GM23338 (cell line): ENCODE measurements at regions not wholly inside any gene's neighbourhood (a gene's known extent, or its start where the extent isn't known, plus 50 kb on each side); places are given as distances from the start of the nearest gene placed in this dataset.
A peak's percentile ranks its signal among the peaks of the same experiment; 100 is the strongest.

Source experiments
- ATAC-seq: fragments of 200-7000 bp; cut with Tn5 transposase; 3 replicates; pipeline ENCODE4 v1.9.1; 2020
- DNase-seq: peaks from one replicate; pipeline ENCODE4 v3.0.0-alpha.2; 2015; ENCODE audit warnings: low spot score
- H2AFZ ChIP-seq: fragments of 200-600 bp; sonication (generic); 2 replicates; pipeline ENCODE4 v1.8.0; 2016; ENCODE audit warnings: antibody characterized with exemption, mild to moderate bottlenecking, moderate library complexity
- H3F3A ChIP-seq: fragments of 200-600 bp; sonication (generic); replicated peaks from 2 replicates; pipeline ENCODE4 v1.8.0; 2017; ENCODE audit warnings: antibody characterized with exemption, mixed run types, low read depth
- H3K27ac ChIP-seq: fragments of 200-600 bp; sonication (generic); 2 replicates; pipeline ENCODE4 v1.6.1; 2016; ENCODE audit warnings: low read depth
- H3K27me3 ChIP-seq: fragments of 200-600 bp; sonication (generic); 2 replicates; pipeline ENCODE4 v1.8.0; 2016; ENCODE audit warnings: mild to moderate bottlenecking, mixed run types, moderate library complexity; ENCODE audit not compliant: insufficient read depth
- H3K36me3 ChIP-seq: fragments of 200-600 bp; sonication (generic); 2 replicates; pipeline ENCODE4 v1.8.0; 2016; ENCODE audit warnings: mild to moderate bottlenecking; ENCODE audit not compliant: insufficient read depth
- H3K4me1 ChIP-seq: fragments of 200-600 bp; sonication (generic); 2 replicates; pipeline ENCODE4 v1.8.0; 2016; ENCODE audit warnings: mild to moderate bottlenecking, moderate library complexity; ENCODE audit not compliant: insufficient read depth
- H3K4me2 ChIP-seq: fragments of 200-600 bp; sonication (generic); 2 replicates; pipeline ENCODE4 v1.7.1; 2017; ENCODE audit warnings: mixed run types
- H3K4me3 ChIP-seq: fragments of 200-600 bp; sonication (generic); 2 replicates; pipeline ENCODE4 v1.6.1; 2016; ENCODE audit warnings: mixed run types
- H3K79me2 ChIP-seq: fragments of 200-600 bp; sonication (generic); replicated peaks from 2 replicates; pipeline ENCODE4 v1.8.0; 2017; ENCODE audit warnings: mild to moderate bottlenecking; ENCODE audit not compliant: insufficient read depth
- H3K9me2 ChIP-seq: fragments of 200-600 bp; sonication (generic); 2 replicates; pipeline ENCODE4 v1.8.0; 2017; ENCODE audit not compliant: insufficient read depth
- H4K20me1 ChIP-seq: fragments of 200-600 bp; sonication (generic); replicated peaks from 2 replicates; pipeline ENCODE4 v1.8.0; 2017; ENCODE audit warnings: mild to moderate bottlenecking; ENCODE audit not compliant: insufficient read depth
- H3K27ac Mint-ChIP-seq: 2 replicates; pipeline ENCODE4 v1.8.0; 2020; ENCODE audit warnings: inconsistent platforms, mild to moderate bottlenecking, moderate library complexity, mixed read lengths
- H3K27me3 Mint-ChIP-seq: 3 replicates; pipeline ENCODE4 v1.8.0; 2022; ENCODE audit warnings: low read depth, mild to moderate bottlenecking, moderate library complexity, mixed read lengths, inconsistent platforms; ENCODE audit not compliant: insufficient read depth, poor library complexity
- H3K36me3 Mint-ChIP-seq: 3 replicates; pipeline ENCODE4 v1.8.0; 2021; ENCODE audit warnings: low read depth, mild to moderate bottlenecking, inconsistent platforms, moderate library complexity, mixed read lengths
- H3K4me1 Mint-ChIP-seq: 3 replicates; pipeline ENCODE4 v1.8.0; 2020; ENCODE audit warnings: mild to moderate bottlenecking, inconsistent platforms, mixed read lengths
- H3K4me3 Mint-ChIP-seq: 3 replicates; pipeline ENCODE4 v1.8.0; 2021; ENCODE audit warnings: moderate library complexity, mild to moderate bottlenecking, inconsistent platforms, mixed read lengths
- H3K9me3 Mint-ChIP-seq: 3 replicates; pipeline ENCODE4 v1.8.0; 2020; ENCODE audit warnings: moderate library complexity, mild to moderate bottlenecking, inconsistent platforms, mixed read lengths
- EZH2 ChIP-seq: fragments of 200-600 bp; sonication (generic); IDR thresholded peaks from one replicate; pipeline ENCODE4 v1.8.0; 2017; ENCODE audit warnings: antibody characterized with exemption, mild to moderate bottlenecking, low read depth; ENCODE audit not compliant: unreplicated experiment
- POLR2AphosphoS5 ChIP-seq: IDR thresholded peaks from 2 replicates; pipeline ENCODE4 v1.6.1; 2016; ENCODE audit warnings: antibody characterized with exemption, low read depth
- TF ChIP-seq, protein P1 (sequence below): fragments of 250-450 bp; sonication (Bioruptor Pico); IDR thresholded peaks from 2 replicates; pipeline ENCODE4 v1.5.0; 2020; ENCODE audit warnings: mild to moderate bottlenecking, moderate library complexity
- TF ChIP-seq, protein P2 (sequence below), 2 experiments: fragments of 200-600 bp in 1 of 2; sonication (generic) in 1 of 2; conservative IDR thresholded peaks; 2 replicates each; pipeline versions ENCODE4 v1.5.1 to v1.6.1; 2016 to 2017; ENCODE audit warnings: antibody characterized with exemption in 2 of 2, low read depth in 2 of 2, mild to moderate bottlenecking in 2 of 2, moderate library complexity in 1 of 2
- TF ChIP-seq, protein P3 (sequence below): IDR thresholded peaks from one replicate; pipeline ENCODE4 v1.6.1; 2018; ENCODE audit warnings: antibody characterized with exemption; ENCODE audit not compliant: unreplicated experiment

DNA sequence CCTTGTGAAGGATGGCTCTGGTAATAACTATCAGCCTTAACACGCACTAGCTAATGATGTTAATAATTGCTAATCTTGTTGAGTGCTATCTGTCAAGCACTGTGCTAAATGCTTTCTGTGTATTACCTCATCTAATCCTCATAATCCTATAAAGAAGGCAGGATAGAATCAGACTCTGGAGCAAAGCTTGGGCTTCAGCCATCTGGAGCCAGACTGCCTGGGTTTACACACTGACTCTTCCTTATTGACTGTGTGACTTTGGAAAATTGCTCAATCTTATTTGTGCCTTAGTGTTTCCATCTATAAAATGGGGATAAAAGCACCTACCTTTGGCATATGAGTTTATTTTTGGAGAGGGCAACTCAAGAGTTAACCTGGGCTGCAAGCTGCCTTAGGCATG, 216.1 kb downstream of the NUF2 start (continued):
- TF ChIP-seq, protein P1, sequence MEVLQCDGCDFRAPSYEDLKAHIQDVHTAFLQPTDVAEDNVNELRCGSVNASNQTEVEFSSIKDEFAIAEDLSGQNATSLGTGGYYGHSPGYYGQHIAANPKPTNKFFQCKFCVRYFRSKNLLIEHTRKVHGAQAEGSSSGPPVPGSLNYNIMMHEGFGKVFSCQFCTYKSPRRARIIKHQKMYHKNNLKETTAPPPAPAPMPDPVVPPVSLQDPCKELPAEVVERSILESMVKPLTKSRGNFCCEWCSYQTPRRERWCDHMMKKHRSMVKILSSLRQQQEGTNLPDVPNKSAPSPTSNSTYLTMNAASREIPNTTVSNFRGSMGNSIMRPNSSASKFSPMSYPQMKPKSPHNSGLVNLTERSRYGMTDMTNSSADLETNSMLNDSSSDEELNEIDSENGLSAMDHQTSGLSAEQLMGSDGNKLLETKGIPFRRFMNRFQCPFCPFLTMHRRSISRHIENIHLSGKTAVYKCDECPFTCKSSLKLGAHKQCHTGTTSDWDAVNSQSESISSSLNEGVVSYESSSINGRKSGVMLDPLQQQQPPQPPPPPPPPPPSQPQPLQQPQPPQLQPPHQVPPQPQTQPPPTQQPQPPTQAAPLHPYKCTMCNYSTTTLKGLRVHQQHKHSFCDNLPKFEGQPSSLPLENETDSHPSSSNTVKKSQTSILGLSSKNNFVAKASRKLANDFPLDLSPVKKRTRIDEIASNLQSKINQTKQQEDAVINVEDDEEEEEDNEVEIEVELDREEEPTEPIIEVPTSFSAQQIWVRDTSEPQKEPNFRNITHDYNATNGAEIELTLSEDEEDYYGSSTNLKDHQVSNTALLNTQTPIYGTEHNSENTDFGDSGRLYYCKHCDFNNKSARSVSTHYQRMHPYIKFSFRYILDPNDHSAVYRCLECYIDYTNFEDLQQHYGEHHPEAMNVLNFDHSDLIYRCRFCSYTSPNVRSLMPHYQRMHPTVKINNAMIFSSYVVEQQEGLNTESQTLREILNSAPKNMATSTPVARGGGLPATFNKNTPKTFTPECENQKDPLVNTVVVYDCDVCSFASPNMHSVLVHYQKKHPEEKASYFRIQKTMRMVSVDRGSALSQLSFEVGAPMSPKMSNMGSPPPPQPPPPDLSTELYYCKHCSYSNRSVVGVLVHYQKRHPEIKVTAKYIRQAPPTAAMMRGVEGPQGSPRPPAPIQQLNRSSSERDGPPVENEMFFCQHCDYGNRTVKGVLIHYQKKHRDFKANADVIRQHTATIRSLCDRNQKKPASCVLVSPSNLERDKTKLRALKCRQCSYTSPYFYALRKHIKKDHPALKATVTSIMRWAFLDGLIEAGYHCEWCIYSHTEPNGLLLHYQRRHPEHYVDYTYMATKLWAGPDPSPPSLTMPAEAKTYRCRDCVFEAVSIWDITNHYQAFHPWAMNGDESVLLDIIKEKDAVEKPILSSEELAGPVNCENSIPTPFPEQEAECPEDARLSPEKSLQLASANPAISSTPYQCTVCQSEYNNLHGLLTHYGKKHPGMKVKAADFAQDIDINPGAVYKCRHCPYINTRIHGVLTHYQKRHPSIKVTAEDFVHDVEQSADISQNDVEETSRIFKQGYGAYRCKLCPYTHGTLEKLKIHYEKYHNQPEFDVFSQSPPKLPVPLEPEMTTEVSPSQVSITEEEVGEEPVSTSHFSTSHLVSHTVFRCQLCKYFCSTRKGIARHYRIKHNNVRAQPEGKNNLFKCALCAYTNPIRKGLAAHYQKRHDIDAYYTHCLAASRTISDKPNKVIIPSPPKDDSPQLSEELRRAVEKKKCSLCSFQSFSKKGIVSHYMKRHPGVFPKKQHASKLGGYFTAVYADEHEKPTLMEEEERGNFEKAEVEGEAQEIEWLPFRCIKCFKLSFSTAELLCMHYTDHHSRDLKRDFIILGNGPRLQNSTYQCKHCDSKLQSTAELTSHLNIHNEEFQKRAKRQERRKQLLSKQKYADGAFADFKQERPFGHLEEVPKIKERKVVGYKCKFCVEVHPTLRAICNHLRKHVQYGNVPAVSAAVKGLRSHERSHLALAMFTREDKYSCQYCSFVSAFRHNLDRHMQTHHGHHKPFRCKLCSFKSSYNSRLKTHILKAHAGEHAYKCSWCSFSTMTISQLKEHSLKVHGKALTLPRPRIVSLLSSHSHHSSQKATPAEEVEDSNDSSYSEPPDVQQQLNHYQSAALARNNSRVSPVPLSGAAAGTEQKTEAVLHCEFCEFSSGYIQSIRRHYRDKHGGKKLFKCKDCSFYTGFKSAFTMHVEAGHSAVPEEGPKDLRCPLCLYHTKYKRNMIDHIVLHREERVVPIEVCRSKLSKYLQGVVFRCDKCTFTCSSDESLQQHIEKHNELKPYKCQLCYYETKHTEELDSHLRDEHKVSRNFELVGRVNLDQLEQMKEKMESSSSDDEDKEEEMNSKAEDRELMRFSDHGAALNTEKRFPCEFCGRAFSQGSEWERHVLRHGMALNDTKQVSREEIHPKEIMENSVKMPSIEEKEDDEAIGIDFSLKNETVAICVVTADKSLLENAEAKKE (CRISPR knock-in tag), result no peak
- TF ChIP-seq, protein P2, sequence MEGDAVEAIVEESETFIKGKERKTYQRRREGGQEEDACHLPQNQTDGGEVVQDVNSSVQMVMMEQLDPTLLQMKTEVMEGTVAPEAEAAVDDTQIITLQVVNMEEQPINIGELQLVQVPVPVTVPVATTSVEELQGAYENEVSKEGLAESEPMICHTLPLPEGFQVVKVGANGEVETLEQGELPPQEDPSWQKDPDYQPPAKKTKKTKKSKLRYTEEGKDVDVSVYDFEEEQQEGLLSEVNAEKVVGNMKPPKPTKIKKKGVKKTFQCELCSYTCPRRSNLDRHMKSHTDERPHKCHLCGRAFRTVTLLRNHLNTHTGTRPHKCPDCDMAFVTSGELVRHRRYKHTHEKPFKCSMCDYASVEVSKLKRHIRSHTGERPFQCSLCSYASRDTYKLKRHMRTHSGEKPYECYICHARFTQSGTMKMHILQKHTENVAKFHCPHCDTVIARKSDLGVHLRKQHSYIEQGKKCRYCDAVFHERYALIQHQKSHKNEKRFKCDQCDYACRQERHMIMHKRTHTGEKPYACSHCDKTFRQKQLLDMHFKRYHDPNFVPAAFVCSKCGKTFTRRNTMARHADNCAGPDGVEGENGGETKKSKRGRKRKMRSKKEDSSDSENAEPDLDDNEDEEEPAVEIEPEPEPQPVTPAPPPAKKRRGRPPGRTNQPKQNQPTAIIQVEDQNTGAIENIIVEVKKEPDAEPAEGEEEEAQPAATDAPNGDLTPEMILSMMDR (conservative IDR thresholded peaks at IDR 0.05; ENCODE audit: low read depth in 2 of 2), result no peak
- TF ChIP-seq POLR2AphosphoS5, result no peak
- TF ChIP-seq EZH2, result no peak

DNA sequence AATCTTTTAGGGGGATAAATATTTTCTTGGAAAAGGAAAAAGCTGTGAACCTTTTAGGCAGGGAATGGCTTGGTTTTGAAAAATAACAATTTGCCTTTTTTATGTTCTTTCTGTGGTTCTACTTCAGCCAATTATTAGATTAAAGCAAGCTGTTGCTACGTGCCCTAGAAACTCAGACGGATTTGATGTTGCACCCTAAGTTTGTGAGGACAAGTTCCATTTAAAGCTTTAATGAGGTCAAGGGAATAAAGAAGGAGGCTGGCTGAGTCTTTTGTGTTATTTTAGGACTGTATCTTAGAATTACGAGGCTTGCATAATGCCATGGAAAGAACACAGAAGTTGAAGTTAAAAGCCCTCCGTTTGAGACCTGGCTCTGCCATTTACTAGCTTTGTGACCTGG, 216.9 kb downstream of the NUF2 start:
- no peak for DNase-seq
- H3K36me3 ChIP-seq, result no peaks in the 10 kb centered on the region
- H4K20me1 ChIP-seq, result no peaks in the 10 kb centered on the region
- peaks cover 4% of the 10 kb centered on the region for H3K27me3 Mint-ChIP-seq
- H3K27ac Mint-ChIP-seq, result no peak overlapping the region
- H3K79me2 ChIP-seq, result no peaks in the 10 kb centered on the region
- no peaks in the 10 kb centered on the region for H3K27me3 ChIP-seq
- no peak overlapping the region for H3K4me2 ChIP-seq
- no peak overlapping the region for H3K4me3 Mint-ChIP-seq
- no peaks in the 10 kb centered on the region for H3K9me3 Mint-ChIP-seq
- H3K9me2 ChIP-seq, result no peaks in the 10 kb centered on the region
- H3K4me1 Mint-ChIP-seq, result peaks cover 30% of the 10 kb centered on the region
- H3K27ac ChIP-seq, result no peak overlapping the region
- H2AFZ ChIP-seq, result peak overlapping the region; percentile 77; the same call in 1 of the 2 replicates
- H3K4me3 ChIP-seq, result no peak overlapping the region
- H3F3A ChIP-seq, result no peaks in the 10 kb centered on the region
- no peaks in the 10 kb centered on the region for H3K36me3 Mint-ChIP-seq
- no peak for ATAC-seq
- H3K4me1 ChIP-seq, result peaks cover 35% of the 10 kb centered on the region
- TF ChIP-seq, protein P3, sequence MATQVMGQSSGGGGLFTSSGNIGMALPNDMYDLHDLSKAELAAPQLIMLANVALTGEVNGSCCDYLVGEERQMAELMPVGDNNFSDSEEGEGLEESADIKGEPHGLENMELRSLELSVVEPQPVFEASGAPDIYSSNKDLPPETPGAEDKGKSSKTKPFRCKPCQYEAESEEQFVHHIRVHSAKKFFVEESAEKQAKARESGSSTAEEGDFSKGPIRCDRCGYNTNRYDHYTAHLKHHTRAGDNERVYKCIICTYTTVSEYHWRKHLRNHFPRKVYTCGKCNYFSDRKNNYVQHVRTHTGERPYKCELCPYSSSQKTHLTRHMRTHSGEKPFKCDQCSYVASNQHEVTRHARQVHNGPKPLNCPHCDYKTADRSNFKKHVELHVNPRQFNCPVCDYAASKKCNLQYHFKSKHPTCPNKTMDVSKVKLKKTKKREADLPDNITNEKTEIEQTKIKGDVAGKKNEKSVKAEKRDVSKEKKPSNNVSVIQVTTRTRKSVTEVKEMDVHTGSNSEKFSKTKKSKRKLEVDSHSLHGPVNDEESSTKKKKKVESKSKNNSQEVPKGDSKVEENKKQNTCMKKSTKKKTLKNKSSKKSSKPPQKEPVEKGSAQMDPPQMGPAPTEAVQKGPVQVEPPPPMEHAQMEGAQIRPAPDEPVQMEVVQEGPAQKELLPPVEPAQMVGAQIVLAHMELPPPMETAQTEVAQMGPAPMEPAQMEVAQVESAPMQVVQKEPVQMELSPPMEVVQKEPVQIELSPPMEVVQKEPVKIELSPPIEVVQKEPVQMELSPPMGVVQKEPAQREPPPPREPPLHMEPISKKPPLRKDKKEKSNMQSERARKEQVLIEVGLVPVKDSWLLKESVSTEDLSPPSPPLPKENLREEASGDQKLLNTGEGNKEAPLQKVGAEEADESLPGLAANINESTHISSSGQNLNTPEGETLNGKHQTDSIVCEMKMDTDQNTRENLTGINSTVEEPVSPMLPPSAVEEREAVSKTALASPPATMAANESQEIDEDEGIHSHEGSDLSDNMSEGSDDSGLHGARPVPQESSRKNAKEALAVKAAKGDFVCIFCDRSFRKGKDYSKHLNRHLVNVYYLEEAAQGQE, result no peak
